Activated effector memory CD4-positive, alpha-beta T cell treated with anti-CD3 and anti-CD28 coated beads, Interleukin-2, amount 50 U/mL, for 16 hours (primary cell): ENCODE measurements at regions not wholly inside any gene's neighbourhood (a gene's known extent, or its start where the extent isn't known, plus 50 kb on each side); places are given as distances from the start of the nearest gene placed in this dataset.

Experiments used
- DNase-seq: peaks from one replicate; pipeline ENCODE4 v3.0.0-alpha.2; 2020

DNA sequence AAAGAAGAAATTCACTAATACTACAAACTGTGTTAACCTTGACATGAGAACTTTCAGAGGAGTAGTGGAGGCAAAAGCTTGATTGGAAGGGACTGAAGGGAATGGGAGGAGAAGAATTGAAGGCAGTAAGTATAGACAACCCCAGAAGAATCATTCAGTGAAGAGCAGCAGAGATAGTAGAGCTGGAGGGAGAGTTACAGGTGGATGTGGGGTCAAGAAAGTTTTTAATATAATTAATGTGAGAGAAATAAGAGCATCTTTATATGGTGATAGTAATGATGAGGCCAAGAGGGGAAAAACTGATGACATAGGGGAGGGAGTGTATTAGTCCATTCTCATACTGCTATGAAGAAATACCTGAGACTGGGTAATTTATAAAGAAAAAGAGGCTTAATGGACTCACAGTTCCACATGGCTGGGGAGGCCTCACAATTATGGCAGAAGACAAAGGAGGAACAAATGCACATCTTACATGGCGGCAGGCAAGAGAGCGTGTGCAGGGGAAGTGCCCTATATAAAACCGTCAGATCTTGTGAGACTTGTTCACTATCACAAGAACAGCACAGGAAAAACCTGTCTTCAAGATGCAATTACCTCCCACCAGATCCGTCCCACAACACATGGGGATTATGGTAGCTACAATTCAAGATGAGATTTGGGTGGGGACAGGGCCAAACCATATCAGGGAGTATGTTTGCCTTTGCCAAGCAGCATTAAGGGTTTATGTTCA, 88.3 kb upstream of the PIK3CG start:
- no peak for DNase-seq

DNA sequence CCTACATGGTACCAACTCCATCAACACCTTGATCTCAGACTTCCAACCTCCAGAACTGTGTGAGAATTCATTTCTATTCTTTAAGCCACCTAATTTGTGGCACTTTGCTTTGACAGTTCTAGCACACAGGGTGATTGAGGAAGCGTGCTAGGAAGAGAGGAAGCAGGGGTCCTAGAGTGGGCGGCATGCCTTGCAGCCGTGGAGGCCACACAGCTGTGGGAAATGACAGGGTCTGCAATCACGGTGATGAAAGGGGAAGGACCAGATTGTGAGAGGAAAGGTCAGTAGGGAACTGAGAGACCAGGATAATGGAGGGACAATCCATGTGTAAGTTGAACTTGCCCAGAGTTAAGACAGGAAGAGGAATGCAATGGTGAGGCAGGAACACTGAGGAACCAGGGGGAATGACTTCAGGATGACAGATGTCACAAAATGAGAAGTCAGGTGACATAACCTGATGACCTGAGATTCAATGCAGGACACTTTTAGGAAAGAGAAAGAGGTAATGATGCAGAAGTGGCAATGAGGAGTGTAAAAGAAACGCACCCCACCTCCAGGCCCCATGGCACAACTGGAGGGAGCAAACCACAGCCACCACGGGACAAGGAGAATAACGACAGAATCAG, 87.3 kb upstream of the PIK3CG start:
- no peak for DNase-seq

DNA sequence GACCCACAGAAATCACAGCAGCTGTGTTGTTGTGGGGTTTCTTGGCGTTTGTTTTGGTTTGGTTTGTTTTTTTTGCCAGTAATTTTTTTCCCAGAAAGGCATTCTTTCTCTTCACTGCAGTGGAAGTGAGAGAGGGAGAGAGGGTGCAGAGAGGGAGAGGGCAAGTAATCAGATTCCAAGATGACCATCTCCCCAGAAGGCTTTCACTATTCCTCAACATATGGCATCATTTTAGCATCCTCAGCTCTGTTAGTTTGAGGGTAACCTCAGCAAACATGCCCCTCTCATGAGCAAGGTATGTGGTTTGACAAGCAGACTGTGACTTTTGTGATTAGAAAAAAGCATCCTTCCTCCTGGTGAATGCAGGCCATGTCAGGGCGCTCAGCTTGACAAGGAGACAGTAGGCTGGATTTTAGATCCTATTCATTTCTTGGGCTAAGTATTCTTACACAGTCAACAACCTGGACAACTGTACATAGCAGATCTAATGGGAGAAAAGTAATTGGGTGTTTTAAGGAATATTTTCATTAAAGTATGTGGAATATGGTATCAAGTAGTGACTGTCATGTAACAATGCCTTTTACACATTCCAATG, 86.3 kb upstream of the PIK3CG start:
- DNase-seq = no peak

DNA sequence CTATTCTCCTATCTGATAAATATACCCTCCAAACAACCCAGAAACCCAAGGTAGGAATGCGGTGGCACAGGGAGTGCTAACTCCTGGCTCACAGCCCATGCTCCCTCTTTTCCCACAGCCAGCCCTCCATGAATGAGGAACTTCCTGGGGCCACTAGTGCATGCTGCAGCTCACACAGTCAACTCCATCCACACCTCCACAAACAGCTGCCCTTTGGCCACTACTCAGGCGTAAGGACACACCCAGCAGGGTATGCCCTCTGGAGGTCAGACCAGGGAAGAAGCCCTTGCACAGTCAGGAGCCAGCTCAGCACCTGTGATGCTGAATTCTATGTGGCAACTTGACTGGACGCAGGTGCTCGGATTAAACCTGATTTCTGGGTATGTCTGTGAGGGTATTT, 85.2 kb upstream of the PIK3CG start:
- no peak for DNase-seq

DNA sequence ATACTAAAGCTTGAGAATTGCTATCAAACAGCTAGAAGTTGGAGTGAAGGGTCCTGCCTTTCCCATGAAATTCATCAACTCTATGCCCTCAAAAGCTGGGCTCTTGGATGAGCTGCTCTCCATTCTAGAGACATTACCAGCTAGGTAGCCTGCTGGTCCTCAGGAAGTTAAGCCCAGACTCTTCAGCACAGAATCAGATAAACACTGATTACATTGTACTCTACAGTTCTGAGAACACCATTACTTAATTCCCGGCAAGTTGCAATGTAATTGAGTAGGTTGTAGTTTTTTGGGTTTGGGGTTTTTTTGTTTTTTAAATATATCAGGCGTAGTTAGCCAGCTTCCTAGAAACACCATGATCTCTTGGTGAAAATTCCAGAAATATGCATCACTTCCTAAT, 84.1 kb upstream of the PIK3CG start:
- no peak for DNase-seq

DNA sequence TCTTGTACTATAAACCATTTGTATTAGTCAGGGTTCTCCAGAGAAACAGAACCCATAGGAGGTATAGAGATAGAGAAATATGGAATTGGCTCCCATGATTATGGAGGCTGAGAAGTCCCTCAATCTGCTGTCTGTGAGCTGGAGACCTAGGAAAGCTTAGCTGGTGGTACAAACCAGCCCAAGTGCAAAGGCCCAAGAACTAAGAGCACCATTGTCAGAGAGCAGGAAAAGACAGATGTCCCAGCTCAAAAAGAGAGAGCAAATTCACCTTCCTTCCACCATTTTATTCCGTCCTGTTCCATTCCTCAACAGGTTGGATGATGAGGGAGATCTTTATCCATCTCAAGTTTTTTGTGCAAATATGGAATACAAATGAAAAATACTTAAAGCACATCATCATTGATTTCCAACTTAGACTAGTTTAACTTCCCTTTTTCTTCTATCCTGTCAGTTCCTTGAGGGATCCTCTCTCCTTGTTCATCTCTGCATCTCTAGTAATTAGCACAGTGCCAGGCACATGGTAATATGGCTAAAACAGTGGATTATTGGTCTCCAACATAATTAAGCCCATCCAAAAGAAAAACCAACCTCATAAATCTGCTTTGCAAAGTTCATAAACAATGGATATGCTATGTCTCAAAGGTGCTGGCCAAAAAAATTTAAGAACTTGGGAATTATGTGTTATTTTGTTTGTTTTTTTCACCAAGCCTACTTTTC, 83.1 kb upstream of the PIK3CG start:
- no peak for DNase-seq

DNA sequence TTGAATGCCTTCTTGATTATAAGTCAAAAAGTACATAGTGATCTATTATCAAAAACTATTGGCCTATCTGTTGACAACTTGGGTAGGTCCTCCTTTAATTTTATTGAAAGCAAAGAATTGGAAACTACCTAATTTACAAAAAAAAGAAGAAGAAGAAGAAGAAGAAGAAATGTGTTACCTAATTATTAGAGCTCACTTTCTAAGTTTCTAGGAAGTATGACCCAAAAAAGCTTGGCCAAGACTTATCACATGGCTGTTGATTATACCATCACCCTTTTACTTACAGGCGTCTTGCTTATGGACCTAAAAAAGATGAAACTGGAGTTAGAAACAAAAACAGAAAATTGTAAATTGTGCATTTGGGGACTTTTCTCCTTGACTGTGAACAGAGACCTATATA, 81.8 kb upstream of the PIK3CG start:
- no peak for DNase-seq

DNA sequence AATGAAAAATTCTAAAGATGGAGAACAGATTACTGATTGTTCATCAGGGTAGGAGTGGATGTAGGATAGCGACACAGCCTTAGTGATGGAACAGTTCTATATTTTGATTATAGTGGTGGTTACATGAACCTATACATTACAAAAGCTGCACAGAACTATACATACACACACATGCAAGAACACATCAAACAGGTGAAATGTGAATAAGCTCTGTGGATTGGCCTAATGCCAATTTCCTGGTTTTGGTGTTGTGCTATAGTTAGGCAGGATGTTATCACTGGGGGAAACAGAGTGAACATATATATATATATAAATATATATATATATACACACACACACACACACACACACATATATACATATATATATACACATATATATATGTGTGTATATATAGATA, 76.4 kb upstream of the PIK3CG start:
- DNase-seq = no peak

DNA sequence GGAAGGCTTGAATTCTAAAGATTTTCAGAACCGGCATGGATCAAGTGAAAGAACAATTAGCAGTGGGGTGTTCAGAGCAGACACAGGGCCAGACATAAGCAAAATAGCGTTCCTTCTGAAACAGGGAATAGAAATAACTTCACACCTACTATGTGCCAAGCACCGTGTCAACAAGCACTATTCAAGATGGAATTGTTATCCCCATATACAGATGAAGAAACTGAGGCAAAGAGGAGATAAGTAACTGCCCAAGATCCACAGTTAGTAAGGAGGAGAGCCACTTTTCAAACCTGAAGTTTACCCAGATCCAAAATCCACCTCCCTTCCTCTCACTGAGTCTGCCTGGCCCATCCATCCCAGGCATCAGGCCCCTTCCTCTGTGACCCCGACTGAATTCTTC, 73.6 kb upstream of the PIK3CG start:
- DNase-seq = no peak

DNA sequence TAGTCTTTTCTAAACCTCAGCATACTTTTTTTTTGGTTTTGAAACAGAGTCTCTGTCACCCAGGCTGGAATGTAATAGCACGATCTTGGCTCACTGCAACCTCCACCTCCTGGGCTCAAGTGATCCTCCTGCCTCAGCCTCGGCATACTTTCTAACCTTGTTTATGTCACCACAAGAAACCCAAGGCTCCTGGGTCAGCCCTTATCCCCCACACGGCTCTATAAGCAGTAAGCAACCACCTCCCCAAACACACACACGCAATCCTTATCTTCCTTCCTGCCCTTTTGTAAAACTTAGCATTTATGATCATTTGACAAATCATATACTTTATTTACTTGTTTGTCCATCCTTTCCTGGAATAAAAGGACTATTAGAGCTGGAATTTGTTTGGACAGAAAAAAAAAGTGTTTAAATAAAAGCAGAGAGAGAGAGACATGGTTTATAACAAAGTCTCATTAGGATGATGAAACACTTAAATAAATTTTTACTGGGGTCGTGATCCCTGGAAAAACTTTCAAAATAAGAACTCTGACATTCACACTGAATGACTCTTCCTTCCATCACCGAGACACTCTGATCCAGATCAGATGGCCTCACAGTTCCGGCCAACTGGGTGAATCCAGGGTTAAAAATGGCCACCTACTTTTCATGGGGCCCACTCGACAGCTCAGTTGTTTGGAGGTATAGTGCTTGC, 72.7 kb upstream of the PIK3CG start:
- DNase-seq = no peak

DNA sequence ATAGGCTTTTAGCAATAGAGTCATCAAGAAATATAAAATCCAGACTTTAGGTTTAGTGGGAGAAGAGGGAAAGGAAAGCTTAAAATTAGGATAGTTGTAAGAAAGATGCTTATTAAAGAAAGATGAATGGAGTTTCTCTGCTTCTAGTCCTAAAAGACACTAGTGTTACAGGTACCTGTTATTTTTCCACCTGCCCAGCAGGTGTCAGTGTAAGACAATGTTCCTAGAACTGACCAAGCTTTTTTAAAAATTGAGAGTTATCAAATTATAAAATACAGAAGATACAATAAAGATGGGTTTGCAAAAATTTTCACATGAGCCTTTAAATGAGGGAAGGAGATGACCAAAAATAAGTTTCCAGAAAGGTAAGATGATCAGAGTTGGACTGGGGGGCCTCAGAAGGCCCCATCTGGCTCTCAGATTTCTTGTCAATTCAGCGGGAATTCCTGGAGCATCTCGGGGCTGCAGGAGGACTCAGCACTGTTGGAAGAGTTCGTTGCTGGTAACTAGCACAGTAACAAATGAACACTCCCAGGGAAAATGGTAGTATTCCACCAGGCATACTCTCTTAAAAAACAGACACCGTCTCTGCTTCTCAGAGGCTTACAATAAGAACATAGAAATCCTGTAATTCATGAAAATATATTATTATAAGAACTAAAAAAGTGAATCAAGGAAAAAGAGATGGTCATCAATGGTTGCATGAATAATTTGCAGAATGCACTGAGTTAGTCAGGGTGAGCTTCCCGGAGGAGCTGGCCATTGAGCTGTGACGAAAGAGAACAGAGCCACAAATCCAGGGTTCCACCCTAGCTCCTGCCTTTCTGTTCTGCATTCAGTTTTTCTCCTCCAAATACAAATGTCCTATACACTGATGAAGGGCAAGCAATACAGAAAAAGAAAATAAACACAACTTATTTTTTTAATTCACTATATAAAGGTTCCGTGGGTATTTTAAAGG, 71.8 kb upstream of the PIK3CG start:
- DNase-seq = no peak

DNA sequence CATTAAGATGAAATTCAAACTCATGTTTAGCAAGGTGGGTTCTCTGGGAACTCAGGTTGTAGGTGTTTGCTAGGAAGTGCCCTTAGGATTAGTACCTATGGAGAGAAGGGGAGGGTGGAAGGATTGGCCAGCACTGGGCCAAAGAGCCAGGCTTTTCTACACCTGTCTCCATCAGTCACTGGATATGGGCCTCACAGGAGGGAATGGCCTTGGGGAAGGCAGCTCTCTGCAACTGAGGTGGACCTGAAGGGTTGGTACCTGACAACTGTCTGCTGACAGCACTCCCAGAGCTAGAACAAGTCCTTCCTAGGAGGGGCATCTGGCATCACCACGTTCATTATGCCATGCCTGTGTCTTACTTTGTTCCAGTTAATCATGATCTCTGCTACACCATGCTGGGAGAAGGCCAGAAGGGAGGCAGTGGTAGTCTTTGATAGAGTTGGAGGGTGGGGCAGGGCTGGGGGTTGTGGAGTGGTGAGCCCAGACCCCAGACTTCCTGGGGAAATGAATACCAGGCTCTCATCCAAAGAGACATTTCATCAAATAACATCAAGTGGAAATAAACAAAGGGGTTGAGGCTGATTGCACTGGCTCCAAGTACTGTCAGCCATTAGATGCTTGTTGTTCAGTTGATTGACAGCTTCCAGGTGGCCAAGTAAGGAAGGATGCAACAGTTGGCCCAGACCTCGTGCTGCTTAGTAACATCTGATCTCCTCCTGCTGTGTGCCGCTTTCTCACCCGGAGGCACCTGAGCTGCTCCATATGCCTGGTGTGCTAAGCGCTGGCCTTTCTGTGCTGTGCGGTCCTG, 70.6 kb upstream of the PIK3CG start:
- DNase-seq = no peak

DNA sequence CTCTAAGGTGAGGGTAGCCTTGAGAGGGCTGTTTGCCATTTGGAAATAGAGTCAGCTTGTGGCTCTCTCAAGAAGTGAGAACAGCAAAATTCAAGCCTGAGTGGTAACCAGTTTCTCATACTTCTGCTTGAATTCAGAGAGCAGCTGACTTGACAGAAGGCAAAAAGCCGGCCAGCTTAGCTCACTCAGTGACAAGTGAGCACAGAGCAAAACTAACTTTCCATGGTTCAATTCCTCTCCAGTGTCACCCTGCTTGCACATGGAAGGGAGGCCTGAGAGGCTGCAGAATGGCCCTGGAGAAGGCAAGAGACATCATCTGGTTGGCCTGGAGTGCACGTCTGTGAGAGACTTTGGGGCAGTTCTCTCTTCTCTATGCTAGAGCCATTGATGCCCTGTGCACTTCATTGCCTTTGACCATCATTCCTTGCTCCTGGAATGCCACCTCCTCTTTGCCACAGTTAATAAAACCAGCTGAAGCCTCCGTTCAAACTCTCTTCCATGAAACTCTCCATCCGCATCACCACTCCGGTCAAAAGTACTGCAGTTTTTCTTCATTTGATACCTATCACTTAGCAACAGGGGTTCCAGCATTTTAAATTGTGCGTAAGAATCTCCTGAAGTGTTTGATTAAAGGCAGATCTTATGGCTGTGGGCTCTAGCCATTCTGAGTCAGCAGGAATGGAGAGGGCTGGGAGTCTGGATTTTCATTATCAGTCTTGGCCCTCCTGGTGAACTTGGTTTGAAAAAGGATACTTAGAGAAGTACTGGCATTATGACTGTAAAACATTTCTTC, 69.8 kb upstream of the PIK3CG start:
- no peak for DNase-seq

DNA sequence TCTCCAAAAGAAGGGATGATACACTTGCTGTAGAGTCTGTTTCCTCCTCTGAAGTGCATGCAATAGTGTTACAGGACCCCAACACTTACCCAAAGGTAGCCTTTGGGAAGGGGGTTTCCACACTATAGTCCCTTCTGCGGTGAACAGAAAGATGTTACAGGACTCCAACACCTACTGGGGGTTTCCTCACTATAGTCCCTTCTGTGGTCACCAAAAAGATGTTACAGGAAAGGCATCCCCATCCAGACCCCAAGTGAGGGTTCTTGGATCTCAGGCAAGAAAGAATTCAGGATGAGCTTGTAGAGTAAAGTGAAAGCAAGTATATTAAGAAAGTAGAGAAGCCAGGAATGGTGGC, 69.2 kb upstream of the PIK3CG start:
- DNase-seq = no peak

DNA sequence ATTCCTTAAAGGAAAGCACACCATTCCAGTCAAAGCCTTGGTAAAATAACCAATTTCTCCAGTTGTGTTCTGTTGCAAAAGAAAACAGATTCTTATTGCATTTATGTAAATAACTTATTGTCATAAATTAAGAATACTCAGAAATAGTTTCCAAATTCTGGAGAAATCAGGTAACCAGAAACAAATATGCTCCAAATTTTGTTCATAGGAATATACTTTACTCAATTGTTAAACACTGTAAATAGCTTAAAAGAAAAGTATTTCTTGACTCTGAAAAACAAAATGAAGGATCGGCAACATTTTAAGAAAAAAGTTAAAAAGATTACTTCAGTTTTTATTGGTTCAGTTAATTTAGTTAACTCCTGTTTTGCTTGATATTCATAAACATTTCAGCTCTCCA, 67.1 kb upstream of the PIK3CG start:
- no peak for DNase-seq

DNA sequence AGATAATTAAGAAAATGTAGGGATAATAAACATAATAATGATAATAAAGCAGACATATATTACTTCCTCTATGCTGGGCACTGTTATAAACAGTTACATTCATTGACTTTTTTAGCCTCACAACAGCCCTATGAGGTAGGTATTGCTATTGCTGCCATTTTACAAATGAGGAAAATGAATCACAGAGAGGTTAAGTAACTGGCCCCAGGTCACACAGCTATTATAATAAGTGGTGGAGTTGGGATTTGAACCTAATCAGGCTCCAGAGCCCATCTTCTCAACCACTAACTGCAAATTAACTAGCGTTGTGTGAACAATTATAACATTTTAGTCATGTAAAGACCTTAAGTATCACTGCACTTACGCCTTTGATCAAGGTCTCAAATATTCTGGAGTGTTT, 62.5 kb upstream of the PIK3CG start:
- DNase-seq = no peak

DNA sequence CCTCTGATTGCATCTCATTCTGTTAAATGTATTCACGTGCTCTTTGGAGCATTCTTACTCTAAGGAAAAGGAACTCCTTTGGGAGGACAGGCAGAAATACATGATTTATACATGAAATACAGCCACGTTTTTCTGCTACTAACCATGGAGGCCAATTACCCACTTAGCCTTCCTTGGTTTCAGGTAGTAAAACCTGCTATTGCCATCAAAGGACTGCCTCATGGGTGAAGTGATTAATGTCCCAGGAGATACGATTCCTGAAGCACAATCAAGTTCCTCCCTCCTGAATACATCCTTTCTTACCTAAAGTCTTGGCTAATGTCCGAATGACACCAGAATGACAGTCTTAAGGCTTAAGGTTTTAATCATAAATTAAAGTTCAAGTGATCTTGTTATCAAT, 58.5 kb upstream of the PIK3CG start:
- no peak for DNase-seq

DNA sequence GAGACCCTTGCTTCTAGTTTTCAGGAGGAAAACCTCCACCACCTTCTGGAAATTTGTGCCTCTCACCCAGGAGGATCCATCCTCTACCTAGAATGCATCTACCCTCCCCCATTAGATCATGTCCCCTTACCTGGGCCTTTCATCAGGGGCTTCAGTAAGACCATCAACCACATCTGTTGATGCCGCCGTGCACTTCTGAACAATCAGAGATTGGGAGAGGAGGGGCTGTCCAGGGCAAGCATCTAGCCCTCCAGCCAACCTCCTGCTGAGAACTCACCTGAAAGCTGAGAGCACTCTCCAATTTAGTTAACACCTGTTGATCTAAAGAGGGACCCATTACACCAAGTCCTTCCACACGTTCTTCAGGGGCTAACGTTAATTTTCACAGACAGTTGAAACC, 57.6 kb upstream of the PIK3CG start:
- DNase-seq = no peak

DNA sequence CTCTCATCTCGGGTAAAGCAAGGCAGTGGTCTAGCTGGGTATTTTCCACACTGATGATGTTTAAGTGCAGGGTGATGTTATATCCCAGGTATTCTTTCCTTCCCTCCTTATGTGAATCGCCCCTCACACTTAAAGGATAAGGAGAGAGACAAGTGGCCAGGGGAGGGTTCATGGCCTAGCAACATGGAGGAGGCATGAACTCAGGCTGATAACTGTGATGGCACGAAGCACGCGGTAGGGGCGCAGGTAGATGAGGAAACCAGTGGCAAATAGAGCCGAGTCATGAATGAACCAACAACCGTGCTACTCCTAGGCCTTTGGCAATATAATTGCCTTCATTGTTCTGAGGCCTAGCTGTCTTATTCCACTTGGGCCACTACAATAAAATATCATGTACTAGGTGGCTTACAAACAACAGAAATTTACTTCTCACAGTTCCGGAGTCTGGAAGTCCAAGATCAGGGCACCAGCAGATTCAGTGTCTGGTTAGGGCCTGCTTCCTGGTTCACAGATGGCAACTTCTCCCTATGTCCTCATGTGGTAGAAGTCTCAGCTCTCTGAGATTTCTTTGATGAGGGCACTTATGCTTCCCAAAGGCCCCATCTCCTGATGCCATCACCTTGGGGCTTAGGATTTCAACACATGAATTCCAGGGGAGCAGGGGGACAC, 56.0 kb upstream of the PIK3CG start:
- no peak for DNase-seq

DNA sequence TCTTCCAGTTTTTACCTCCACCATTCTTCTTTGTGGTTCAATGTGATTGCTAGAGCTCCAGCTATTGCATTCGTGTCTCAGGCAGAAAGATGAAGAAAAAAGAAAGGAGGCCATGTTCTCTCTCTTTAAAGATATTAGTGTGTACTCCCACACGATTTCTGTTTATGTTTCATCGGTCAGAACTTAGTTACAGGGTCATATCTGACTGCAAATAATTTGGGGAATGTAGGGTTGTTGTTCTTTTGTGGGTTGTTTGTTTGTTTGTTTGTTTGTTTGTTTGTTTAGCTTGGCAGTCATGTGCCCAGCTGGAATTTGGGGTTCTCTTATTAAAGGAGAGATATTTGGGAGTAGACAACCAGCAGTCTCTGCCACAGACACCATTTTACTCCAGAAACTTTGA, 53.6 kb upstream of the PIK3CG start:
- no peak for DNase-seq
